Omental fat pad (tissue), 3 donors: ENCODE measurements at regions not wholly inside any gene's neighbourhood (a gene's known extent, or its start where the extent isn't known, plus 50 kb on each side); places are given as distances from the start of the nearest gene placed in this dataset.
"Not testable (repeated sequence)": the region's sequence is repeated elsewhere in the genome, so short reads cannot be mapped to it uniquely, and the experiment has no call there.

Experiments used
- ATAC-seq: fragments of 150-250 bp; one replicate; pipeline ENCODE4 v1.9.1; 2016; ENCODE audit warnings: mild to moderate bottlenecking, moderate library complexity; ENCODE audit not compliant: low FRiP score
- DNase-seq: peaks from one replicate; pipeline ENCODE4 v3.0.0-alpha.2; 2019; ENCODE audit warnings: low spot score
- CTCF ChIP-seq, 3 donors: fragments of 450-650 bp; IDR thresholded peaks; one replicate each; pipeline ENCODE4 v1.5.1; 2016 to 2017; ENCODE audit warnings: antibody characterized with exemption in 3 of 3, mild to moderate bottlenecking in 3 of 3, moderate library complexity in 2 of 3

- ATAC-seq (no peak), DNase-seq (no peak)
- TF ChIP-seq CTCF (IDR thresholded peaks at IDR 0.05), result no peak
Measured at GRCh38 chr6:168374051-168374502, 54.5 kb upstream of the DACT2 start.

GRCh38 chr6:168374541-168375071 lies 55.0 kb upstream of the DACT2 start:
- DNase-seq, result no peak
- no peak for ATAC-seq

GRCh38 chr6:168376120-168376519 lies 56.5 kb upstream of the DACT2 start:
- no peak for TF ChIP-seq CTCF (IDR thresholded peaks at IDR 0.05)
- DNase-seq (no peak), ATAC-seq (no peak)

More at GRCh38 chr6:168374541-168375071, 55.0 kb upstream of the DACT2 start:
- no peak for TF ChIP-seq CTCF (IDR thresholded peaks at IDR 0.05)

GRCh38 chr6:168376811-168377483 lies 57.4 kb upstream of the DACT2 start:
- ATAC-seq, result peak; percentile 67
- DNase-seq, result no peak
- no peak for TF ChIP-seq CTCF (IDR thresholded peaks at IDR 0.05)

- peak; percentile 32 for DNase-seq
- no peak for TF ChIP-seq CTCF (IDR thresholded peaks at IDR 0.05)
- peak; percentile 91 for ATAC-seq
Measured at GRCh38 chr6:168377484-168377855, 57.9 kb upstream of the DACT2 start.

GRCh38 chr6:168377856-168378832 lies 58.6 kb upstream of the DACT2 start:
- DNase-seq (no peak), ATAC-seq (peak; percentile 16)
- no peak for TF ChIP-seq CTCF (IDR thresholded peaks at IDR 0.05)

GRCh38 chr6:168379579-168379978 lies 60.0 kb upstream of the DACT2 start:
- DNase-seq, ATAC-seq: not testable (repeated sequence)

- not testable (repeated sequence) for DNase-seq, ATAC-seq
Measured at GRCh38 chr6:168380166-168380955, 60.6 kb upstream of the SMOC2 start.
